Erythroblast (primary cell): ENCODE measurements at regions not wholly inside any gene's neighbourhood (a gene's known extent, or its start where the extent isn't known, plus 50 kb on each side); places are given as distances from the start of the nearest gene placed in this dataset.

Experiments used
- GATA1 ChIP-seq: IDR thresholded peaks from 2 replicates; pipeline ENCODE4 v1.6.1; 2011; ENCODE audit warnings: low read depth, mild to moderate bottlenecking, control low read depth, low read length, moderate library complexity
- POLR2A ChIP-seq: IDR thresholded peaks from 2 replicates; pipeline ENCODE4 v1.6.1; 2011; ENCODE audit warnings: mild to moderate bottlenecking, low read length

DNA sequence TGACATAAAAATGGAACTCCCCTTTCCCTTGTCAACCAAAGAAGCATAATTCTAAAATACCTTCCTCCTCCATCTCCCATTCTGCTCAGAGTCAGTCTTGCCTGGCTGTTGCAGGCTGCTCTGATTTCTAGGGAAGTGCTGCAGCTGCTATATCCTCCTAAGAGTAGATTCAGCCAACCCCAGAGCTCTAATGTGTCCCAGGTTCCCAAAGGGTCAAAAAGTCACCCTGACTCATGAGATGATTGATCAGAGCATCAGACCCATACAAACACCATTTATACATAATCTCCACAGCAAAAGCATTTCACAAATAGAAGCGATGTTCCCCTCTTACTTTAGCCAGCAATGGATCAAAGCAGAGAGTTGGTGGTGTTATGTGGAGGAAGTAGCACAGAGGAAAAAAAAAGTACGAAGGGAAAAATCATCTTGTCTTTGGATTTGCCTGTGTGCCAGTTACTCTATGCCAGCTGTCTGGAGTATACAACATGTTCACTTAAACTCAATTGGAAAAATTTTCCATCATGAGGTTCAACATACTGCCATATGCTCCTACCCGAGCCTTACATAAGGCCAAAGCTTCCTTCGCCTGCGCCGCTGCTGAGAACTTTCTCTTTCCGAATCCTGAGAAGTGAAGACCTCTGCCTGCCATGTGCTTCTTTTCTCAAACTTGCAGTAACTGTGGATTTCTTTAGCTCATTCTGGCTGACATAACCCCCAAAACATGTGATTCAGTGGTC is 258.0 kb downstream of the TLE4 start:
- TF ChIP-seq POLR2A (no peak), GATA1 (no peak)
